Caco-2 (cell line): ENCODE measurements at regions not wholly inside any gene's neighbourhood (a gene's known extent, or its start where the extent isn't known, plus 50 kb on each side); places are given as distances from the start of the nearest gene placed in this dataset.

ENCODE experiments used
- BruUV-seq: library from RNA; stranded (reverse); fragments of 400-500 nt; replicated peaks from 2 replicates; lab custom pipeline; 2021; lab: Mats Ljungman, UMichigan
- CTCF ChIA-PET: fragments of 300-600 bp; sonication (Branson Sonifier 250); formaldehyde crosslinking; loops from one replicate; lab custom pipeline; 2022; ENCODE audit warnings: antibody characterized with exemption; lab: Charles Lee
- POLR2A ChIA-PET: fragments of 300-600 bp; sonication (Branson Sonifier 250); formaldehyde crosslinking; loops from one replicate; lab custom pipeline; 2022; ENCODE audit warnings: antibody characterized with exemption; lab: Charles Lee
- DNase-seq, 2 experiments: peaks; one replicate each; pipeline versions ENCODE4 v3.0.0 to v3.0.0-alpha.2; 2020 to 2022
- H3K27me3 ChIP-seq: replicated peaks from 2 replicates; pipeline ENCODE4 v1.6.0; 2011; ENCODE audit warnings: low read length; ENCODE audit not compliant: control insufficient read depth, insufficient read depth
- H3K36me3 ChIP-seq: 2 replicates; pipeline ENCODE4 v1.5.1; 2011; ENCODE audit warnings: low read length; ENCODE audit not compliant: control insufficient read depth, insufficient read depth
- H3K4me1 ChIP-seq: fragments of 250-450 bp; sonication (Bioruptor Pico); 2 replicates; pipeline ENCODE4 v1.5.1; 2020; ENCODE audit warnings: mild to moderate bottlenecking
- H3K4me3 ChIP-seq: 2 replicates; pipeline ENCODE4 v1.5.1; 2011; ENCODE audit warnings: low read depth, mild to moderate bottlenecking, control low read depth, low read length
- H3K9me3 ChIP-seq: fragments of 250-450 bp; sonication (Bioruptor Pico); 2 replicates; pipeline ENCODE4 v1.5.1; 2020; ENCODE audit warnings: mild to moderate bottlenecking, moderate library complexity
- H3K27ac Mint-ChIP-seq: one replicate; pipeline ENCODE4 v1.8.0; 2022; ENCODE audit warnings: mixed read lengths; ENCODE audit not compliant: unreplicated experiment
- H3K27me3 Mint-ChIP-seq: one replicate; pipeline ENCODE4 v1.8.0; 2022; ENCODE audit warnings: mixed read lengths; ENCODE audit not compliant: insufficient read depth, unreplicated experiment
- H3K36me3 Mint-ChIP-seq: one replicate; pipeline ENCODE4 v1.8.0; 2022; ENCODE audit warnings: mild to moderate bottlenecking, mixed read lengths; ENCODE audit not compliant: insufficient read depth, unreplicated experiment
- H3K4me1 Mint-ChIP-seq: one replicate; pipeline ENCODE4 v1.8.0; 2022; ENCODE audit warnings: low read depth, mixed read lengths; ENCODE audit not compliant: unreplicated experiment
- H3K4me3 Mint-ChIP-seq: one replicate; pipeline ENCODE4 v1.8.0; 2022; ENCODE audit warnings: mild to moderate bottlenecking, moderate library complexity, mixed read lengths; ENCODE audit not compliant: unreplicated experiment
- H3K9me3 Mint-ChIP-seq: one replicate; pipeline ENCODE4 v1.8.0; 2022; ENCODE audit warnings: mixed read lengths; ENCODE audit not compliant: unreplicated experiment
- CTCF ChIP-seq, 2 experiments: fragments of 200-600 bp in 1 of 2; IDR thresholded peaks; 1 replicate in 1 of 2; 2 replicates in 1 of 2; pipeline versions ENCODE4 v1.5.1 to v1.8.0; 2011 to 2022; ENCODE audit warnings: antibody characterized with exemption in 1 of 2, control low read depth in 1 of 2, inconsistent platforms in 1 of 2, low read depth in 1 of 2, low read length in 1 of 2, mild to moderate bottlenecking in 1 of 2, moderate library complexity in 1 of 2; ENCODE audit not compliant: insufficient read depth in 1 of 2, severe bottlenecking in 1 of 2, unreplicated experiment in 1 of 2
- intact Hi-C: fragments of 100-400 bp; cut with micrococcal nuclease; formaldehyde crosslinking; loops from one replicate; pipeline ENCODE4 v1.10.0; 2022; ENCODE audit not compliant: unreplicated experiment

- peak in 1 of 2 experiments; percentile 3 for DNase-seq
Measured at GRCh38 chr1:239717097-239717917, 330.9 kb downstream of the CHRM3 start.

GRCh38 chr1:239717918-239718184, 331.5 kb downstream of the CHRM3 start:
- Mint-ChIP-seq H3K4me1 (no peaks in the 10 kb centered on the region), H3K27ac (no peak overlapping the region), H3K9me3 (no peaks in the 10 kb centered on the region), H3K36me3 (no peaks in the 10 kb centered on the region), H3K4me3 (no peak overlapping the region), H3K27me3 (no peaks in the 10 kb centered on the region)
- Histone ChIP-seq H3K9me3 (no peaks in the 10 kb centered on the region), H3K4me1 (peaks cover 7% of the 10 kb centered on the region; the same call in 1 of the 2 replicates), H3K36me3 (no peaks in the 10 kb centered on the region), H3K27me3 (no peaks in the 10 kb centered on the region), H3K4me3 (no peak overlapping the region)
- TF ChIP-seq CTCF (IDR thresholded peaks at IDR 0.05; ENCODE audit: insufficient read depth in 1 of 2, low read depth in 1 of 2, low read length in 1 of 2, severe bottlenecking in 1 of 2, unreplicated experiment in 1 of 2), result no peak
- intact Hi-C loops, result loop anchor here (10.0 kb wide), 1 partner anchor 177 kb away; no protein-coding TSS in a partner anchor
- ChIA-PET CTCF (interaction anchor here (0.7 kb wide), 1 partner anchor 180 kb away, joined by 3 read pairs; no protein-coding TSS in a partner anchor), POLR2A (no interaction called here)
- no peak for DNase-seq
- BruUV-seq, result no TSS peak

More at GRCh38 chr1:239717097-239717917, 330.9 kb downstream of the CHRM3 start:
- no peak overlapping the region for H3K4me3 ChIP-seq
- H3K27me3 Mint-ChIP-seq, result no peaks in the 10 kb centered on the region
- peaks cover 7% of the 10 kb centered on the region; the same call in 1 of the 2 replicates for H3K4me1 ChIP-seq
- no TSS peak for BruUV-seq
- no peak overlapping the region for H3K27ac Mint-ChIP-seq
- TF ChIP-seq CTCF (IDR thresholded peaks at IDR 0.05; ENCODE audit: insufficient read depth in 1 of 2, low read depth in 1 of 2, low read length in 1 of 2, severe bottlenecking in 1 of 2, unreplicated experiment in 1 of 2), result no peak
- intact Hi-C loops, result loop anchor here (10.0 kb wide), 1 partner anchor 177 kb away; no protein-coding TSS in a partner anchor
- no peaks in the 10 kb centered on the region for H3K27me3 ChIP-seq
- H3K4me3 Mint-ChIP-seq, result no peak overlapping the region
- no peaks in the 10 kb centered on the region for H3K9me3 ChIP-seq
- H3K9me3 Mint-ChIP-seq, result no peaks in the 10 kb centered on the region
- H3K36me3 ChIP-seq, result no peaks in the 10 kb centered on the region
- ChIA-PET POLR2A (no interaction called here), CTCF (interaction anchor here (0.7 kb wide), 1 partner anchor 181 kb away, joined by 3 read pairs; no protein-coding TSS in a partner anchor)
- H3K36me3 Mint-ChIP-seq, result no peaks in the 10 kb centered on the region
- H3K4me1 Mint-ChIP-seq, result no peaks in the 10 kb centered on the region

- H3K9me3 ChIP-seq, result no peaks in the 10 kb centered on the region
- TF ChIP-seq CTCF (IDR thresholded peaks at IDR 0.05; ENCODE audit: insufficient read depth in 1 of 2, low read depth in 1 of 2, low read length in 1 of 2, severe bottlenecking in 1 of 2, unreplicated experiment in 1 of 2), result no peak
- H3K27ac Mint-ChIP-seq, result no peak overlapping the region
- H3K27me3 Mint-ChIP-seq, result no peaks in the 10 kb centered on the region
- H3K4me3 ChIP-seq, result no peak overlapping the region
- ChIA-PET CTCF (interaction anchor here (0.6 kb wide), 1 partner anchor 1982 kb away, joined by 4 read pairs; no protein-coding TSS in a partner anchor), POLR2A (no interaction called here)
- no TSS peak for BruUV-seq
- DNase-seq, result no peak
- H3K4me1 ChIP-seq, result peaks cover 7% of the 10 kb centered on the region; the same call in 1 of the 2 replicates
- no peaks in the 10 kb centered on the region for H3K27me3 ChIP-seq
- H3K36me3 Mint-ChIP-seq, result no peaks in the 10 kb centered on the region
- intact Hi-C loops, result loop anchor here (10.0 kb wide), 1 partner anchor 176 kb away; no protein-coding TSS in a partner anchor
- H3K9me3 Mint-ChIP-seq, result no peaks in the 10 kb centered on the region
- no peaks in the 10 kb centered on the region for H3K4me1 Mint-ChIP-seq
- no peaks in the 10 kb centered on the region for H3K36me3 ChIP-seq
- H3K4me3 Mint-ChIP-seq, result no peak overlapping the region
Measured at GRCh38 chr1:239718571-239718970, 332.2 kb downstream of the CHRM3 start.
